Neutrophil (primary cell): ENCODE measurements at regions not wholly inside any gene's neighbourhood (a gene's known extent, or its start where the extent isn't known, plus 50 kb on each side); places are given as distances from the start of the nearest gene placed in this dataset.

ENCODE experiments used
- H3K27ac ChIP-seq: fragments of 200-600 bp; sonication (generic); 2 replicates; pipeline ENCODE4 v1.5.1; 2016; ENCODE audit warnings: mild to moderate bottlenecking, moderate library complexity
- H3K27me3 ChIP-seq: fragments of 200-600 bp; sonication (generic); 2 replicates; pipeline ENCODE4 v1.6.0; 2016; ENCODE audit warnings: mild to moderate bottlenecking
- H3K36me3 ChIP-seq: fragments of 200-600 bp; sonication (generic); 2 replicates; pipeline ENCODE4 v1.5.1; 2017
- H3K4me1 ChIP-seq, 2 experiments: fragments of 200-600 bp in 1 of 2; sonication (generic) in 1 of 2; 1 replicate in 1 of 2; 2 replicates in 1 of 2; pipeline versions ENCODE4 v1.5.1 to v1.6.1; 2013 to 2016; ENCODE audit warnings: low read depth in 1 of 2, low read length in 1 of 2, mild to moderate bottlenecking in 1 of 2, moderate library complexity in 1 of 2; ENCODE audit not compliant: control insufficient read depth in 1 of 2, insufficient read depth in 1 of 2
- H3K4me3 ChIP-seq, 2 experiments: fragments of 200-600 bp in 1 of 2; sonication (generic) in 1 of 2; 1 replicate in 1 of 2; 2 replicates in 1 of 2; pipeline ENCODE4 v1.5.1; 2013 to 2016; ENCODE audit warnings: low read depth in 1 of 2, low read length in 1 of 2, mild to moderate bottlenecking in 1 of 2, moderate library complexity in 1 of 2
- H3K9me3 ChIP-seq: fragments of 200-600 bp; sonication (generic); 2 replicates; pipeline ENCODE4 v1.5.1; 2016
- CTCF ChIP-seq: fragments of 200-600 bp; sonication (generic); IDR thresholded peaks from 2 replicates; pipeline ENCODE4 v1.5.1; 2016; ENCODE audit warnings: antibody characterized with exemption

- TF ChIP-seq CTCF, result no peak
- no peak overlapping the region for H3K27ac ChIP-seq
- no peak overlapping the region for H3K4me3 ChIP-seq
- H3K4me1 ChIP-seq, result no peaks in the 10 kb centered on the region
- H3K9me3 ChIP-seq, result no peaks in the 10 kb centered on the region
- no peaks in the 10 kb centered on the region for H3K36me3 ChIP-seq
- H3K27me3 ChIP-seq, result no peaks in the 10 kb centered on the region
Observed at GRCh38 chr22:22703715-22704114, 59.3 kb downstream of the GGTLC2 start.

GRCh38 chr22:22704156-22704946, 59.9 kb downstream of the GGTLC2 start:
- Histone ChIP-seq H3K4me3 (no peak overlapping the region), H3K4me1 (no peaks in the 10 kb centered on the region), H3K27ac (no peak overlapping the region), H3K36me3 (no peaks in the 10 kb centered on the region), H3K9me3 (no peaks in the 10 kb centered on the region), H3K27me3 (no peaks in the 10 kb centered on the region)
- TF ChIP-seq CTCF, result no peak

- Histone ChIP-seq H3K27ac (no peak overlapping the region), H3K9me3 (no peaks in the 10 kb centered on the region), H3K4me1 (no peaks in the 10 kb centered on the region), H3K27me3 (no peaks in the 10 kb centered on the region), H3K4me3 (no peak overlapping the region), H3K36me3 (no peaks in the 10 kb centered on the region)
- no peak for TF ChIP-seq CTCF
Observed at GRCh38 chr22:22705328-22706100, 61.1 kb downstream of the GGTLC2 start.

- no peaks in the 10 kb centered on the region for H3K27me3 ChIP-seq
- H3K27ac ChIP-seq, result no peak overlapping the region
- no peak overlapping the region for H3K4me3 ChIP-seq
- no peaks in the 10 kb centered on the region for H3K4me1 ChIP-seq
- no peaks in the 10 kb centered on the region for H3K36me3 ChIP-seq
- no peak for TF ChIP-seq CTCF
- H3K9me3 ChIP-seq, result no peaks in the 10 kb centered on the region
Observed at GRCh38 chr22:22706253-22706915, 62.0 kb downstream of the GGTLC2 start.

- H3K36me3 ChIP-seq, result no peaks in the 10 kb centered on the region
- no peaks in the 10 kb centered on the region for H3K27me3 ChIP-seq
- H3K4me3 ChIP-seq, result no peak overlapping the region
- no peaks in the 10 kb centered on the region for H3K4me1 ChIP-seq
- no peak for TF ChIP-seq CTCF
- H3K9me3 ChIP-seq, result no peaks in the 10 kb centered on the region
- H3K27ac ChIP-seq, result no peak overlapping the region
Observed at GRCh38 chr22:22709719-22710445, 65.5 kb downstream of the GGTLC2 start.
